Stimulated activated CD4-positive, alpha-beta T cell treated with anti-CD3 and anti-CD28 coated beads, TNF-alpha, amount 100 ng/mL, for 4 hours (primary cell): ENCODE measurements at regions not wholly inside any gene's neighbourhood (a gene's known extent, or its start where the extent isn't known, plus 50 kb on each side); places are given as distances from the start of the nearest gene placed in this dataset.
"Not testable (repeated sequence)": the region's sequence is repeated elsewhere in the genome, so short reads cannot be mapped to it uniquely, and the experiment has no call there.

Source experiments
- DNase-seq, 3 experiments: peaks; one replicate each; pipeline ENCODE4 v3.0.0-alpha.2; 2020; ENCODE audit warnings: low read depth in 3 of 3

DNA sequence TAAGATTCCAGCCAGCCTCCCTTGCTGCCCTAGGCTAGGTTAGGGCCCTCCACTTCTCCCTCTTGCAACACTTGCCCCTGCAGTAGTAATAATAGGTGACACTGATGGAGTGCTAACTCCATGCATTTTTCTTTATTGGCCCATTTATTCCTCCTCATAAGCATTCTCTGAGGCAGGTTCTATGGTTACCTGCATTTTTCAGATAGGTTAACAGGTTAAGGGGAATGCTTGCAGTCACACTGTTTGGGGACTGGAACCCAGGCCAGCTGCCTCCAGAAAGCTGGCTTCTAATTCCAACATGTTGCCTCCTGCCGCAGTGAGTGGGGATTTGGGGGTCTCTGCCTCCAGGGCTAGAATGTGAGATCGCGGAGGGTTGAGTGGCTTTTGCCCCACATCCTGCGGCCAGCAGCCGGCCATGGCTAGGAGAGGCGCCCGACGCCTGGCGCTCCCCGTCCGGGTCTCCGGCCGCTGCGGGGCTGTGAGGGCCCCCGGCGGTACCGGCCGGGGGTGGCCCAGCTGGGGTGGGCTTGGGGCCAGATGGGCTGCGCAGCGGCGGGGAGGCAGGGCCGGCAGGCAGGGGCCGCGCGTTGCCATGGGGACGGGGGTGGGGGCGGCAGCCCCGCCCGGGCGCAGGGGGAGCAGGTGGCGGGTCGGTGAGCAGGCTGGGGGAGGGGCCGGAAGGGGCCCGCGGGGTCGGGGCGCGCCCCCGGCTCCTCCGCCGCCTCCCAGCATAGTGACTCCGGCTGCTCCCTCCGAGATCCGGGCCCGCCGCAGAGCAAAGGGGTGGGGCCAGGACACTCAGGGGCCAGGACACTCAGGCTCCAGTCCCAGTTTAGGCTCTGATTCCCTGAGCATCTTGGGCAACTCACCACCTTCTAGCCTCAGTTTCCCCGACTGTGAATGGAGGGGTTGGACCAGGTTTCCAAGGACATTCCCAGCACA, 68.4 kb upstream of the SSBP3 start:
- no peak for DNase-seq

DNA sequence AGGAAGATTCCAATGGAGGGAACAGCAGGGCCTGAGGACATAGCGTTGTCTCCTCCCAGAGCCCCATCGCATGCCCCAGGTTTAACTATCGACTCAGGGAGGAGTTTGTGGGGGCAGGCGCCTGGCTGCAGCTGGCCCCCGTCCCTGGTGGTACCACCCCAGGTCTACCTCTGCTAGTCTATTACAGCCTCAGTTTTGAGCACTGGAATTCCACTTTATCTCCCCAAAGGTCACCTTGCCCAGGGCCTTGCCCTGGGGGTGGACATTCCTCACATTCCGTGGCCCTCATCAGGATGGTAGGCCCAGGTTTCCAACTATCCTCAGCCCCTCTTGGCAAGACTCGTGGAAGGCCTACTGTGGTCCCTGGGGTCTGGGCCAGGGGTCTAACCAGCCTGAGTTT, 65.4 kb upstream of the SSBP3 start:
- DNase-seq: no peak

DNA sequence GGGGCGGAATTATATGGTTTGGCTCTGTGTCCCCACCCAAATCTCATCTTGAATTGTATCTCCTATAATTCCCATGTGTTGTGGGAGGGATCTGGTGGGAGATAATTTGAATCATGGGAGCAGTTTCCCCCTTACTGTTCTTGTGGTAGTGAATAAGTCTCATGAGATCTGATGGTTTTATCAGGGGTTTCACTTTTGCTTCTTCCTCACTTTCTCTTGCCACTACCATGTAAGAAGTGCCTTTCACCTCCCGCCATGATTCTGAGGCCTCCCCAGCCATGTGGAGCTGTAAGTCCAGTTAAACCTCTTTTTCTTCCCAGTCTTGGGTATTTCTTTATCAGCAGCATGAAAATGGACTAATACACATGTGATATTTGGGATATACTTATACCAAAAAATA, 63.2 kb upstream of the SSBP3 start:
- not testable (repeated sequence) for DNase-seq

DNA sequence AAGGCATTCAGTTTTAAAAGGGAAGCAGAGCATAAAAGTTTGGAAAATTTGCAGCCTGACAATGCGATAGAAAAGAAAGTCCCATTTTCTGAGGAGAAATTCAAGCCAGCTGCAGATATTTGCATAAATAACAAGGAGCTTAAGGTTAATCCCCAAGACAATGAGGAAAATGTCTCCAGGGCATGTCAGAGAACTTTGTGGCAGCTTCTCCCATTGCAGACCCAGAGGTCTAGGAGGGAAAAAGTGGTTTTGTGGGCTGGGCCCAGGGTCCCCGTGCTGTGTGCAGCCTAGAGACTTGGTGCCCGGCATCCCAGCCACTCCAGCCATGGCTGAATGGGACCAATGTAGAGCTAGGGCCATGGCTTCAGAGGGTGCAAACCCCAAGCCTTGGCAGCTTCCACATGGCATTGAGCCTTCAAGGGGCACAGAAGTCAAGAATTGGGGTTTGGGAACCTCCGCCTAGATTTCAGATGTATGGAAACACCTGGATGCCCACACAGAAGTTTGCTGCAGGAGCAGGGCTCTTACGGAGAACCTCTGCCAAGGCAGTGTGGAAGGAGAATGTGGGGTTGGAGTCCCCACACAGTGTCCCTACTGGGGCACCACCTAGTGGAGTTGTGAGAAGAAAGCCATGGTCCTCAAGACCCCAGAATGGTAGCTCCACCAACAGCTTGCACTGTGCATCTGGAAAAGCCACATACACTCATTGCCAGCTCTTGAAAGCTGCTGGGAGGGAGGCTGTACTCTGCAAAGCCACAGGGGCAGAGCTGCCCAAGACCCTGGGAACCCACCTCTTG, 62.3 kb upstream of the SSBP3 start:
- not testable (repeated sequence) for DNase-seq

DNA sequence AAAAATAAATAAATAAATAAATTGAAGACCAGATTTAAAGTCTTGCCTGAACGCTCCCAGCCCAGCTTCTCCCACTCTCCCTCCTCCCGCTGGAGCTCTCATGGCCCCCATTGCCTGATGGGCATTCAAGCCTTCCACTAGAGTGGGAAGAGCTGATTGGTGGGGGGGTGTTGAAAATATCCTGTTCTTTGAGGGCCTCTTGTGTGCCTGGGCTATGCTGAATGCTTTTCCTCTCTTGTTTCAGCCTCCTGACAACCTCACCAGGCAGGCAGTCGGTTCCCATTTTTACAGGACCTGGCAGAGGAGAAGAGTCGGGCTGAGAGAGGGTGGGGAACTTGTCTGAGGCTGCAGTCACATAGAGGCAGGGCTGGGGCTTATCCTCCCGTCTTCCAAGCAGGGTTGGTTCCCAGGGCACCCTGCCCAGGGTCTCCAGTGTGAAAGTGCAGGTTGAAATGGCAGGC, 59.2 kb upstream of the SSBP3 start:
- DNase-seq: no peak

DNA sequence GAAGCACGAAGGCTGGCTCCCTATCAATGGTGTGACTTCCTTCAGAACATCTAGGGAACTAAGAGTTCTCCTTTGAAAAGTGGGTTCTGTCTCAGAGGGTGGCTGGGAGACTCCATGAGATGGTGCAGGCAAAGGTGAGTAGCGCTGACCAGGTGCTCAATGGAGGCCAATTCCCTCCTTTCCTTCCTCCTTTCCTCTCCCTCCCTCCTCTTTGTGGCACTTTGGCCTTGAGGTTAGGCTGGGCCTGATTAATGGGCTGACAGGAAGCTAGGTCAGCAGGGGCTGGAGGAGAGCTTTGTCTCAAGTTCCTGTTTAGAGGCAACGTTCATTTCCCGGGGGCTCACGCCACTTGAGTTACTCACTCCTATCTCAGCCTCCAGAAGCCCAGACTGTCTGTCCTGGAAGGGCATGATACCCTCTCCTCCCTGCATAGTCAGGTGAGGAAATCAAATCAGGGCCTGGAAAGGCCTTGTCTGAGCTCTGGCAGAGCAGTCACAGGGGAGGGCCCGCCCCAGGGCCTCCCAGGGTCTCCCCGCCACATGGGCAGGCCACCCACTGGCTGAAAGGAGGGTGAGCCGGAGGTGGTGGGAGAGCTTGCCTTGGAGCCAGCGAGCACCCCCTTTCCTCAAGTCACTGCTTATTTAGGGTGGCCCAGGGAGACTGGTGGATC, 58.4 kb upstream of the SSBP3 start:
- no peak for DNase-seq

DNA sequence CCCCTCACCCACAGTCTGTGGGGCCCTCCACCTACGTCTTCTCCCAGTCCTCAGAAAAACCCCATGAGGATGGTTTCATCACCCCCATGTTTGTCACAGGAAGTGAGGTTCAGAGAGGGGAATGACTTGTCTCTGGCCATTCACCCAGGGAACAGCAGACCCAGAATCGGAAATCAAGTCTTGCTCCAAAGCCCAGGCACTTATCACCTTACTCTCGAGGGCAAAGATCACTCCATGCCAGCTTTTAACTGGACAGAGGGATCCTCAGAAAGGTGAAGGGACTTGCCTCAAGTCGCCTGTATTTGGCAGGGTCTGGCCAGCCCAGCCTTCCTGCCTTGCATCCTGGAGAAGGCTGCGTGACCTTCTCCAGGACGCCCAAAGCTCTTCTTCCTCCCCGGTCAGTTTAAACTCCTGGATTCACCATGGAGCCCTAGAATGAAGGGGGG, 57.9 kb upstream of the SSBP3 start:
- DNase-seq: no peak

DNA sequence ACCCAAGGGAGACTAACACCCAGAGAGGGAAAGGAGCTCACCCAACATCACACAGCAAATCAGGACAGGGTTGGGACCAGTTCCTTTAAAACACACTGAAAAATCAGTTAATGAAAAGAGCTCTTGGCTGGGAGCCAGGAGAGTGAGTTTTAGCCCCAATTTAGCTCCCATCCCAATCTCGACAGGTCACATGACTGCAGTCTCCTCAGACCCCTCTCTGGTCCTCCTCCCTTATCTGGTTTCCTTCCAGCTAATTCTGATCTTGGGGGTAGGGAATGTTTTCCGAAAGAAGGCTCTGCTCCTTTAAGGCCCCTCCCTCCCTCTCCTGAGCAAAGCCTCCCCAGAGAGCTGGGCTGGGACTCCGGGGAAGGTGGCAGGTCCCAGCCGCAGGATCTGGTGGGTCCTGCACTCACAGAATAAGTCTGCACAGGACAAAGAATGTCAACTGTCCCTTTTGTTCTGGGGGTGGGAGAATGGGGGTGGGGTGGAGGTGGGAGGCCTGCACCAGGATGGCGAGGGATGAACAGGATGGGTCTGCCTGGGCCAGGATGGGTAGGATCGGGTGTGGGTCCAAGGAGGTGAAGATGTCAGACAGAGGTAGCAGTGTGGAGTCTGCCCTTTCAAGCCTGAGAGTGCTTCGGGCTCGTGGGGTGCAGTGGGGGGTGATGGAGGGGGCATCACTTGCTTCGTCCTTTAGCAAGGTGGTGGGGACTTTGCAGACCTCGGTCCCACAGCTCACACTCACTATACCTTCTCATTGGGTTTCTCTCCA, 57.3 kb upstream of the SSBP3 start:
- DNase-seq: no peak

DNA sequence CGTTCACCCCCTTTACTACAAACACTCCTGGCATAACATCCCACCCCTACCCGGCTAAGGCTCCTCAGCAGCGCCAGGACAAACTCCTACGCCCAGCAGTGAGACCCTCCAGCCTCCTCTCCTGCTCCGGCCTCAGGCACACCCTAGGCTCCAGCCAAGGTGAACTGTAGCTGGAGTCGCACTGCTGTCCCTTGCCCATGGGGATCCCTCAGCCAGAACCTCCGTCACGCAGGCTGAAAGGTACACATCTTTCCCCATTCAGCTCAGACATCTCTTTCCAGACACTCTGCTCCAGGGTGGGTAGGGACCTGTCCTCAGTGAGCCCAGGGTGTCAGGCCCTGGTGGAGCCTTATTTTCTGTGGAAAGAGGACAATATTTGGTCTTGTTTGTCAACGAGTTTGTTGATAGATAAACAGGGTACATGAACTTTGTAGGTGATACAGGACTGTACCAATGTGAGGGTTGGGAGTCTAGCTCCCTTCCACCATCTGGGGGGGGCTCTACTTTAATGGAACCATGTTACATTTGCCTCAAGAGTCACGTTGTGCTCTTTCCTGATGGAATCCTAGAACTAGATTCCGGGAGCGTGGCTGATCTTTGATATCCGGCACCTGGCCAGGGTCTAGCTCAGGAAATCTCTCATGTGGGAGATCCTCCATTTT, 56.5 kb upstream of the SSBP3 start:
- no peak for DNase-seq

DNA sequence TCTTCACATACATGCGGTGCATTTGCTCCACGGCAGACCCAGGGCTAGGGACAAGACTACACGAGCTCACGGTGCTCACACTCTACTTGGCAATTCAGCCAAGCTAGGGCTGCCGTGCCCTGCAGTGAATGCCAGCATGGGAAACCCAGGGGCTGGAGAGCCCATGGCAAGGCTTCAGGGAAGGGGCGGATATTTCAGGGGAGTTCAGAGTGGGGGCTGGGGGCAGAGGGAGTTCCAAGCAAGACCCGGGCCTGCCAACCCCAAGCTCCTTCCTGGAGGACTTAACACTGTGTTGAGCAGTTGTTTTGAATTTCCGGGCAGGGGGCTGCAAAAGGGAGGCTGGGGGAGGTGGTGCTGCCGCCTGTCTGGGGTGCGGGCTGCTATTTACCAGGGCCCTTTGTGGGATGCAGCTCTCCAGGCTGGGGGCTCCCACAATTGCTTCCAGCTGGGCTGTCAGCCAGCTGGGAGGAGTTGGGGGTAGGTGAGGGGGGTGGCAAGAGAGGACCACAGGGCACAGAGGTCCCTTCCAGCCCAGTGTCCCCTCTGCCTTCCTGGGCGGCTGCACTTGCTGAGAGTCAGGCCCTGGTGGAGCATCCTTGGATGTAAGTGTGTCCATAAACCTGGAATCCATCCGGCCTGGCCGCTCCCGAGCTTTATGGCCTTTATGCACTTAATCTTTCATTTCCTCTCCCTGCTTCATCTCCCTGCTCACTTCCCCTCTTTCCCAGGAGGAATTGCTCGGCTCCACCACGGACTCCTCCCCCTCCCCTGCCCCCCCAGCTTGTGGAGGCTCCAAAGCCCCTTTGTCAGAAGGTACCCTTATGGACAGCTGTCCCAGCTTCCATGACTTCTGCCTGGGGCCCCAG, 55.8 kb upstream of the SSBP3 start:
- no peak for DNase-seq

DNA sequence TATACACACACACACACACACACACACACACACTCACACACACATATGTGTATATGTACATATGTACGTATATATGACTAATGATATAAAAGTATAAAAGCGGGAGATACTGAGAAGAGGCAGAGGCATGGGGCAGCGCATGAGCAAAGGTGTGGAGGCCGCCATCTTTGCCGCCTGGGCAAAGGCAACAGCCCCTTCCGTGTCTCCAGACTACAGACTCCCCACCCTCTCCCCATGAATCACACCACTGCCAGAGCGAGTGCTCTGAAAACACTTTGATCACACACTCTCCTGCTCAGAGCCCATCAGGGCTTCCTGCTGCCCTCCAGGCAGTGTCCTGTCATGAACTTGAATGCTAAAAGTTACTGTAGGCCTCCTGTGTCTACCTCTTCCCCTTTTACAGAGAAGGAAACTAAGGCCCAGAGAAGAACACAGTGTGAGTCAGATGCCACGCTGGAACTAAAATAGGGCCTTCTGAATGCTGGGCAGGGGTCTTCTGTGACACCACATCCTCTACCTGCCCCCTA, 54.7 kb upstream of the SSBP3 start:
- DNase-seq: no peak

DNA sequence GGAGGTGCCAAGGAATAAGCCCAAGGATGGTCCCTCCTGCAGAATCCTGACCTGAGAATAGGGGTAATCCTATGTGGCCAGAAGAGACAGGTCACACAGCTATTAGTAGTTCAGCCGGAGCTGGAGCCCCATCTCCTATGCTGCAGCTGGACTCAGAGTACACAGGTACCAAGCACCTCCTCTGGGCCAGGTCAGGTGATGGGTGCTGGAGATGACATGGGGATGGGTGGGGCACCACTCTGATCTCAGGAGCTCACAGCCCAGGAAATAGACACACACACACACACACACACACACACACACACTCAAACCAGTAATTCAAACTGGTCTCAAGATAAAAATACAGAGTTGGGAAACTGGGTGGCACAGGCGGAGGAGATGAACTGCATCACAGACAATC, 54.2 kb upstream of the SSBP3 start:
- DNase-seq: no peak

DNA sequence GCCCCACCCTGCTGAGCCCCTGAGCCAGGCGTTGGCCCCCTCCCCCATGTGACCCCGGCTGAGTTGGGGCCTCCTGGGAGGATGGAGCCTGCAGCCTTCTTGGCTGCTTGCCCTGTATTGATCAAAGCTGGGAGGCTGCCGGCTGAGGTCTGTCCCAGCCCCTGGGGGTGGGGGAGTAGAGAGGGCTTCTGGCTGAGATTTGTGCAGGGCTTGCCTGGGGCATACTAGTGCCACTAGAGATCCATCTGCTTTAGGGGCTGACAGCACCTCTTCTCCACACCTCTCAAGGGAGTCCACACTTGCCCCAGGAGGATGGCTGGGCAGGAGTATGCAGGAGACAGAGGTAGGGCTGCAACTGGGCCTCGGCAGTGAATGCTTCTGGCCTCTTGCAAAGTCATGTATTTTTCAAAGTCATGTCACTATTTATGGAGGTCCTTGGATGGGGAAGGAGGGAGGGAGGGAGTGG, 53.6 kb upstream of the SSBP3 start:
- DNase-seq: no peak

DNA sequence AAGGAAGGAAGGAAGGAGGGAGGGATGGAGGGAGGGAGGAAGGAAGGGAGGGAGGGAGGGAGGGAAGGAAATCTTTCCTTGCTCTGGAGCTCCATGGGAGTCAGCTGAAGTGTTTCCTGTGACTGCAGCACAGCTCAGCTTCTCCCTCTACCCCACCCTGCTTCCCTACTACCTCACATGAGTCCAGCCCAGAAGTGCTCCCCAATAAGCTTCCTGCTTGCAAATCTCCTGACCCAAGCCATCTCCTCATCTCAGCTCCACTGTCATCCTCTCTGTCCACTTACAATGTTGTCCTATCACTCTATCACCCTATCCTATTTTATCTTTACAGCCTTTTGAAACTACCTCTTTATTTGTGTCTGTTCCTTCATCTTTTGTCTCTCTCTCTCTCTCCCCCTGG, 52.9 kb upstream of the SSBP3 start:
- DNase-seq: no peak

DNA sequence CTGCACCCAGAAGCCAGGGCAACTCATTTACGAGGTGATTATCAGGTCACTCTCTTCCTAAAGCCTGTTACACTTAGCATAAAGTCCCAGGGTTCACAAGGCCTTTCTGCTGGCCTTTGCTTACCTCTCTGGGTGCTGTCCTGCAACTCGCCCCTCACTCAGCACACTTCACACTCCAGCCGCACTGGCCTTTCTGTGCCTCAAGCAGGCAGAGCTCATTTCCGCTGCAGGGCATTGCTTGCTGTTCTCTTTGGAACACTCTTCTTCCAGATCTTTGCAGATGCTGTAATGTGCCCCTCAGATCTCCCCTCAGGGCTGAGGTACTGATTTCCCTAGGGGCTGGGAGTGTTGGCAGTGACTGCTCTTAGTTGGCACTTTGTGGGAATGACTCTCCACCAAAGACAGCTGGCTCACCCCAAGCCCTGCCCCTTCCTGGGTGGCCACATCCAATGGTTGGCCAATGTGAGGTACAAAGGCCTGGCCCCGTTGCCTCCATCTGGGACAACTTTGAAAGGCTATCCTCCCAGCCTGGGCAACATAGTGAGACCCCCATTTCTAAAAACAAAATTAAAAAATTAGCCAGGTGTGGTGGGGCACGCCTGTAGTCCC, 50.8 kb upstream of the SSBP3 start:
- DNase-seq: no peak

DNA sequence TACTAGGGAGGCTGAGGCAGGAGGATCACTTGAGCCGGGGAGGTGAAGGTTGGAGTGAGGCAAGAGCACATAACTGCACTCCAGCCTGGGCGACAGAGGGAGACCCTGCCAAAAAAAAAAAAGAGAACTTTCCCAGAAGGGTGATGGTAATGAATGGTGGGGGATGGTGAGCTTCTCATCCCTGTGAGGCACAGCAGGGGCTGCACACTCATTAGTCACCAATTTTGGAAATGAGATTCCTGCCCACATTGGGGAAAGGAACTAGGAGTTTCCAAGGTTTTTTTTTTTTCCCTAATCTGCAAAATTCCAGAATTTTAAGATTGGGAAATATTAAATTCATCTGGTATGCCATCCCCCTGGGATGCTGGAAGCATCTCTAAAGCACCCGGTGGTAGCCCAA, 50.2 kb upstream of the SSBP3 start:
- DNase-seq: no peak
